ENCODE measurements at regions not wholly inside any gene's neighbourhood (a gene's known extent, or its start where the extent isn't known, plus 50 kb on each side); places are given as distances from the start of the nearest gene placed in this dataset.
"Not testable (repeated sequence)": the region's sequence is repeated elsewhere in the genome, so short reads cannot be mapped to it uniquely, and the experiment has no call there.

DNA sequence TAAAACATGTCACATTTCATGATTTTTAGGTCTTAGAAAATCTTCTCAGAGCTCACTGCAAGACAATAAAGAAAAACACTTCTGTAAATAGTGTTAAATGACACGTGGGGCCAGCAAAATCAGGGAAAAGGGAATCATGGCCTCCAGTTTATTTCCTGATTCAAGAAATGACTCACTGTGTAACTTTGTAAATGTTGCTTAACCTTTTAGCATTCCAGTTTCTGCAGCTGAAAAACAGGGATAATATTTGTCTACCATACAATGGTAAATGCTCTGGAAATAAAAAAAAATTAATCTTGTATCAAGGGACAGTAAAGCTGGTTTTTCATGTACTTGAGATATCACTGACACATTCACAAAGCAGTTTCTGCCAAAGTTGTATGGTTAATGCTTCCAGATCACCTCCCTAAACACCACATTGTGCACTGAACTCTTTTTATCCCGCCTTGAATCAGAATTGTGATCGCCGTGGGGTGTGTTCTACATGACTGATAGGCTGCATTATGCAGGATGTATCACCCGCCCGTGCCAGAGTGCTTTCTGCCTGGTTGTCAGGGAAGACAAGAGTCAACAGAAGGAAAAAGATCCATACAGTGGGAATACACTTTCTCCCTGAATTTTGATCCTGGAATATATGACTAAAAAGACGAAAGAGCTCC lies 238.8 kb downstream of the IKZF2 start:
- DNase-seq: no peak

DNA sequence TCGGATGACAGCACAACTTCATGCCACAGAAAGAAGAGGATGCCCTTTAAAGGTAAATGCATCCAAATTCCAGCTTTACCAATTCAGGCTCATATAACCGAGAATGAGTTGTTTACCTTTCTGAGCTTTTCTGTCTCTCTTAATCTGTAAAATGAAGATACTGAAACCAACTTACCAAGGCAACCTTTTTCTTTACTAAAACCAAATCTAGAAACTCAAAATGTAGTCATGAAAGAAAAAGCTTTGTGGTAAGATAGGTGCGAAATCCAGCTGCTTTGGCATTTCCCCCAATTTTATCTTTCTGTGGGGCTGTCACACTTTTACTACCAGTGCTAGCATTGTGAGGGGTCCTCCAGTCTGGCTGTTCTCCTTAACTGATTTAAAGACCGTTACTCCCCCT lies 240.4 kb downstream of the IKZF2 start:
- DNase-seq: no peak

DNA sequence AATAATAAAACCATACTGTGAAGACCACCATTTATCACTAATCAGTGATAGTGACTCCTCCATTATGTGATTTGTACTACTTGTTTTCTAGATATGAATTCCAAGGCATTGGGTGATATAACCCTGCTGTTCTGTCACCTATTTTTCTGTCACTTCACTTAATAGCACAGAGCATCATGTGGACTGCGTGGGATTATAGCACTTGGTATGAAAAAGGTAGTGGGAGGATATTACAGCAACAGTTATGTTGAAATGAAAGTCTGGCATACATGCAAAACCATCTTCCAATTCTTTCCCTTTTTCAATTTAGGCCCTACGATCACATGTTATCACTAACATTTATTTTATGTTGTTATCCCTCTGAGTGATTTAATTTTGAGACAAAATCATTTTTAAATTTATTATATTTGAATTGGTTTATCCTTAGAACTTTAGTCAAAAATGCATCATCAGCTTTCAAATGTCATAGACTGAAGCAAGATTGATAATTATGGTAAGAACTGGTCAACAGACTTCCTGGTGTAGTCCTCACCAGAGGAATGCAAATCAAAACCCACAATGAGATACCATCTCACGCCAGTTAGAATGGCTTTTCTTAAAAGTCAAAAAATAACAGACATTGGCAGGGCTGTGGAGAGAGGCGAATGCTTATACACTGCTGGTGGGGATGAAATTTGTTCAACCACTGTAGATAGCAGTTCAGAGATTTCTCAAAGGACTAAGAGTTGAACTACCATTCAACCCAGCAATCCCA lies 242.6 kb downstream of the IKZF2 start:
- no peak for DNase-seq

GRCh38 chr2:212908031-212908430 lies 243.4 kb downstream of the IKZF2 start:
- no peak for DNase-seq

GRCh38 chr2:212906620-212907019 lies 244.8 kb downstream of the IKZF2 start:
- DNase-seq: no peak

- no peak for DNase-seq
Observed at GRCh38 chr2:212905640-212906201, 245.7 kb downstream of the IKZF2 start.

DNA sequence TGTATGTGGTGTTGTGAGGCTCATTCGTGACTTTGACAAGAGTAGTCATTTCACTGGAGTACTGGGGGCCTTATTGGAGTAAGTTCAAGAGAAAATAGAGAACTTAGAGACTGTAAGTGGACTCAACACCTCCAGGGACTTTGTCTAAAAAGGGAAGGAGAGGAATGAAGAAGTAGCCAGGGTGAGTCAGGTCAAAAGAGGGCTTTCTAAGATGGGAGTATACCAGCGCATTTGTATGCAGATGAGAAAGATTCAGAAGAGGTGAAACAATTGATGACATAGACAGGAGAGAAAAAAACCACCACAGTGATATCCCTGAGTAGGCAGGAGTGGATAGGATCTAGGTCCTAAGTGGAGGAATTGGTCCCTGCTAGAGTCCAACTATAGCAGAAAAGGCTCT lies 246.8 kb downstream of the IKZF2 start:
- DNase-seq: no peak

GRCh38 chr2:212903413-212903812 lies 248.0 kb downstream of the IKZF2 start:
- DNase-seq: no peak

- DNase-seq: no peak
Observed at GRCh38 chr2:212902421-212902820, 249.0 kb downstream of the IKZF2 start.

GRCh38 chr2:212901604-212902275 lies 249.7 kb downstream of the IKZF2 start:
- DNase-seq: no peak

GRCh38 chr2:212900715-212901114 lies 250.7 kb downstream of the IKZF2 start:
- DNase-seq: no peak

DNA sequence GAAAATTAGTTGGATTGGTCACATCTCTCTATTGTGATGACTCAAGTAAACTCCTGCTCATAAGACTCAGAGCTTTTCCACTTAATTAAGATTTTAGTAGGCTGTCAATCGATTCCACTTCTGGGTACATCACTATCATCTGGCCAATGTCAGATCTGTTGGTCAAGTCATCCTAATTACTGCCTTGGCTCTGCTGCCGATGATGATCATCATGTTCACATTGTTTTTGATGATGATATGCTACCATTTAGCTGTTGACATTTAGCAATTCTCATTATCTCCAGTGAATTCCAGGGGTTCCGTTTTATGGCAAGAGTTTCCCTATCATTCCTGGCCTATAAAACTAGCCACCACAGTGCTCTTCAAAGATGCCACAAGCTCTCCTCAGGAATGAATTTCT lies 253.4 kb downstream of the IKZF2 start:
- DNase-seq: no peak

GRCh38 chr2:212897296-212897695 lies 254.1 kb downstream of the IKZF2 start:
- DNase-seq: no peak

GRCh38 chr2:212894026-212894425 lies 257.4 kb downstream of the IKZF2 start:
- DNase-seq: no peak

DNA sequence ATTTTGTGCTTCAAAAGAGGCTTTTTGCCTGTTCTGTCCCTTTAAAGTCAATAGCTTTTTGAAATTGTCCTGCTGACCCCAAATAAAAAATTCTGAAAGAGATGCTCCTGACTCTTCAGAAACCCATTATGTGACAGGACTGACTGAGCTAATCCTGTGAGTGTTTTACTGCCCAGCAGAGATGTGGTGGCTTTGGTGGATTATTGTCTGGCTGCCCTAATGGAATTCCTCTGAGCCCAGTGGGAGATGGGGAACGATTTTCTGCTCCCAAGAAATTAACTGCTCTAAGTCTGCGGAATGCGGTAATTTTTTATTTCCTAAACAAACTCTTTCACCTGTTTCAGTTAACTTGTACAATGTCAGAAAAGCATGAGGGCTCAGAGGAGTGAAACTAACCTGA lies 258.2 kb downstream of the IKZF2 start:
- DNase-seq: no peak

- peak; percentile 36 for DNase-seq
Observed at GRCh38 chr2:212892193-212892592, 259.2 kb downstream of the IKZF2 start.

DNA sequence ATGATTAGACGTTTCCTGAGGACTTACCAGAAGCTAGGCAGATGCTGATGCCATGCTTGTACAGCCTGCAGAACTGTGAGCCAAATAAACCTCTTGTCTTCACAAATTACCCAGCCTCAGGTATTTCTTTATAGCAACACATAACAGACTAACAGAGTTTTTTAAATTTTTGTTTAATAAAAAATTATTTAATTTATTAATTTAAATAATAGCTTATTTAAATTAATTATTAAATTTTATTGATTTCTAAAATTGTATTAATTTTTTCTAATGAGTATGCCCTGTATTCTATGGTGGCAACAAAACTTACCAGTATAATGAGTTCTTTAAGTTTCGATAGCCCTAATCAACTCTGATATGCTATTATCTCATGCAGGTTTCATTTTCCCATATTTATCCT lies 259.8 kb downstream of the IKZF2 start:
- no peak for DNase-seq

DNA sequence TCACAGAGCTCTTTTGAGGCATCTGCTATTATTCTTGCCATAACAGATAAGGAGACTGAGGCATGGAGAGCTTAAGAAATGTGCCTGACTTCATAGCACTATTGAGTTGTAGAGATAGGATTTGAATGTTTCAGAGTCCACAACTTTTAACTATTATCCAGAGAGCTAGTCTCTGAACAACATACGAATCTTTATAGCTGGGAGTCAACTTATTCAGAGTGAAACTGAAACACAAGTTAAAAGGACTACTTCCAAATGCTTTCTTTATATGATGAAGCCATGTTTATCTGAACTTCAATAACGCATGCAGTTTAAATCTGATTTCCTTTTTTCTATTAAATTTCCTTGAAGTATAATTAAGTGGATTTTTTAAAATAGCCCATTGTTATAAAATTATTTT lies 268.8 kb downstream of the IKZF2 start:
- DNase-seq: no peak

- DNase-seq: not testable (repeated sequence)
Observed at GRCh38 chr2:212876556-212876955, 274.9 kb downstream of the IKZF2 start.

- DNase-seq: not testable (repeated sequence)
Observed at GRCh38 chr2:212875950-212876349, 275.5 kb downstream of the IKZF2 start.

DNA sequence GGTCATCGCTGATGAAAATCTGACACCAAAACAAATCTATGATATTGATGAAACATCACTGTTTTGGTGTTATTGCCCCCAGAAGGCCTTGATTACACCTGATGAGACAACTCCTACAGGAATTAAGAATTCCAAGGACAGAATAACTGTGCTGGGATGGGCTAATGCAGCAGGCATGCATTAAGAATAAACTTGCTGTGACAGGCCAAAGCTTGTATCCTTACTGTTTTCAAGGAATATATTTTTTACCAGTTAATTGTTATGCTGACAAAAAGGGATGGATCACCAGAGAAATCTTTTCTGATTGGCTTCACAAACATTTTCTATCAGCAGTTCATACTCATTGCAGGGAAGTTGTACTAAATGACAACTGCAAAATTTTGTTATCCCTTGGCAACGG lies 278.2 kb downstream of the IKZF2 start:
- DNase-seq: no peak

- DNase-seq: no peak
Observed at GRCh38 chr2:212871597-212871996, 279.8 kb downstream of the IKZF2 start.

DNA sequence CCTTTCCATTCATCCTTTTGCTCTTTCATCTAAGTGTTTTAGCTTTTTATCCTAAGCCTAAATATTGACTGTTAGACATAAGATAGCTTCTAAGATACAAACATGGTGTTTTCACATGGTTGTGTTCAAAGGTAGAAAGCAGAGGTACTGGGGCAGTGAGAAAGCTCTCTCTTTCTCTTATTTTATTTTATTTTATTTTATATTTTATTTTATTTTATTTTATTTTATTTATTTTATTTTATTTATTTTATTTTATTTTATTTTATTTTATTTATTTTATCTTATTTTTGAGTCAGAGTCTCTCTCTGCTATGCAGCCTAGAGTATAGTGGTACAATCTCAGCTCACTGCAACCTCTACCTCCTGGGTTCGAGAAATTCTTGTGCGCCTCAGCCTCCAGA lies 287.2 kb downstream of the IKZF2 start:
- no peak for DNase-seq

GRCh38 chr2:212863185-212863588 lies 288.2 kb downstream of the IKZF2 start:
- no peak for DNase-seq
